T-helper 17 cell (primary cell): ENCODE measurements at regions not wholly inside any gene's neighbourhood (a gene's known extent, or its start where the extent isn't known, plus 50 kb on each side); places are given as distances from the start of the nearest gene placed in this dataset.
A peak's percentile ranks its signal among the peaks of the same experiment; 100 is the strongest.

Experiments
- ATAC-seq: fragments of 150-1000 bp; cut with Tn5 transposase; 2 replicates; pipeline ENCODE4 v1.10.0; 2021; ENCODE audit warnings: mild to moderate bottlenecking, moderate library complexity
- DNase-seq, 3 donors: peaks; one replicate each; pipeline versions ENCODE4 v3.0.0 to v3.0.0-alpha.2; 2020 to 2021
- H3K9me3 ChIP-seq: one replicate; pipeline ENCODE4 v1.7.0; 2013; ENCODE audit warnings: low read length, mild to moderate bottlenecking; ENCODE audit not compliant: control insufficient read depth, poor library complexity, severe bottlenecking
- H3K27ac Mint-ChIP-seq: one replicate; pipeline ENCODE4 v1.8.0; 2022; ENCODE audit warnings: mild to moderate bottlenecking, moderate library complexity, mixed read lengths
- H3K27me3 Mint-ChIP-seq: one replicate; pipeline ENCODE4 v1.8.0; 2022; ENCODE audit warnings: mixed read lengths
- H3K36me3 Mint-ChIP-seq: one replicate; pipeline ENCODE4 v1.8.0; 2022; ENCODE audit warnings: low read depth, mixed read lengths
- H3K4me1 Mint-ChIP-seq: one replicate; pipeline ENCODE4 v1.8.0; 2022; ENCODE audit warnings: mild to moderate bottlenecking, mixed read lengths
- H3K4me3 Mint-ChIP-seq: one replicate; pipeline ENCODE4 v1.8.0; 2022; ENCODE audit warnings: mild to moderate bottlenecking, moderate library complexity, mixed read lengths

- H3K4me3 Mint-ChIP-seq = no peak overlapping the region
- H3K36me3 Mint-ChIP-seq = peaks cover 2% of the 10 kb centered on the region
- H3K4me1 Mint-ChIP-seq = peaks cover 12% of the 10 kb centered on the region
- peaks cover 50% of the 10 kb centered on the region for H3K27me3 Mint-ChIP-seq
- H3K27ac Mint-ChIP-seq = no peak overlapping the region
- H3K9me3 ChIP-seq = no peaks in the 10 kb centered on the region
- no peak for ATAC-seq
- DNase-seq = no peak
These were observed 142.8 kb downstream of the IRF8 start for GRCh38 chr16:86041807-86042206.

GRCh38 chr16:86042393-86042792 lies 143.4 kb downstream of the IRF8 start:
- Mint-ChIP-seq H3K4me3 (no peak overlapping the region), H3K36me3 (peaks cover 2% of the 10 kb centered on the region), H3K27ac (no peak overlapping the region), H3K27me3 (peaks cover 56% of the 10 kb centered on the region), H3K4me1 (peaks cover 12% of the 10 kb centered on the region)
- DNase-seq = no peak
- H3K9me3 ChIP-seq = no peaks in the 10 kb centered on the region
- no peak for ATAC-seq

GRCh38 chr16:86042996-86043725 lies 144.2 kb downstream of the IRF8 start:
- Mint-ChIP-seq H3K4me1 (peaks cover 13% of the 10 kb centered on the region), H3K27me3 (peaks cover 63% of the 10 kb centered on the region), H3K4me3 (no peak overlapping the region), H3K27ac (no peak overlapping the region), H3K36me3 (peaks cover 2% of the 10 kb centered on the region)
- DNase-seq = no peak
- ATAC-seq = no peak
- H3K9me3 ChIP-seq = no peaks in the 10 kb centered on the region

DNA sequence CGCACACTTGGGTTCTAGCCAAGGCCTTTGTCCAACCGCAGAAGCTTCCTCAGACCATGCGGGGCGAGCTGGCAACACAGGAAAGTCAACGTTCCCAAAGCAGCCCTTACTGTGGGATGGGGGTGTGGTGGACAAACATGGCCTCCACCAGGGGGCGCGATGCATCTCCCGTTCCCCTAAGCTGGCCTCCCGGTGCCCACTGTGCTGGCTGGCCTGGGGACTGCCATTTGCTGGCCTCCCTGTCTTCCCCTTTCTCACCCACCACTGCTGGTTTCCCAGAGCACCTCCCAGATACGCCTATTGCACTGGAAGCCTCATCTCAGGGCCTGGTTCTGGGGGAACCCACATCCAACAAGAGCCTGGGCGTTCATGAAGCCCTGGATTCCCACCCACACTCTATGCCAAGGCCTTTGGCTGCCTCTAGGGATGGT lies 145.3 kb downstream of the IRF8 start:
- no peaks in the 10 kb centered on the region for H3K9me3 ChIP-seq
- peak overlapping the region; percentile 11 for H3K27ac Mint-ChIP-seq
- H3K4me1 Mint-ChIP-seq = peaks cover 17% of the 10 kb centered on the region
- H3K4me3 Mint-ChIP-seq = no peak overlapping the region
- H3K27me3 Mint-ChIP-seq = peaks cover 74% of the 10 kb centered on the region
- DNase-seq (peak in 1 of 3 donors; percentile 12), ATAC-seq (no peak)
- peaks cover 2% of the 10 kb centered on the region for H3K36me3 Mint-ChIP-seq

GRCh38 chr16:86044881-86045590 lies 146.1 kb downstream of the IRF8 start:
- peak in 1 of 3 donors; percentile 29 for DNase-seq
- peak; percentile 89 for ATAC-seq
- H3K9me3 ChIP-seq = no peaks in the 10 kb centered on the region
- Mint-ChIP-seq H3K4me3 (no peak overlapping the region), H3K27ac (peak overlapping the region; percentile 11), H3K4me1 (peaks cover 17% of the 10 kb centered on the region), H3K27me3 (peaks cover 76% of the 10 kb centered on the region), H3K36me3 (peaks cover 2% of the 10 kb centered on the region)

DNA sequence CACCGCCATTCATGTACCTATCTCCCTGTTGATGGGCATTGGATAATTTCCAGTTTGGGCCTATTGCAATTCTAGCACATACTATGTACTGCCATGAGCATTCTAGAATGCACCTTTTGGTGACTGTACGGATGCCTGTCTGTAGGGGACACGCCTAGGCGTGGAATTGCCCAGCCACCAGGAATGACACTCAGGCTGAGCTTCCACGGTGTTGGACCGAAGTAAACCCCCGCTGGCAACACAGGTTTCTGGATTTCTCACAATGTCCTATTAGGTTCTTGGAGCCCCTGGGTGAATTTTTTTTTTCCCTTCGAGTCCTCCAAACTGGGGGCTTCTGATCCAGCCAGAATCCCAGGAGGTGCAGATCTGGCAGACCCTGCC lies 146.6 kb downstream of the IRF8 start:
- no peak overlapping the region for H3K4me3 Mint-ChIP-seq
- DNase-seq = no peak
- peaks cover 78% of the 10 kb centered on the region for H3K27me3 Mint-ChIP-seq
- peak overlapping the region; percentile 16 for H3K27ac Mint-ChIP-seq
- H3K4me1 Mint-ChIP-seq = peaks cover 17% of the 10 kb centered on the region
- ATAC-seq = no peak
- H3K9me3 ChIP-seq = no peaks in the 10 kb centered on the region
- peaks cover 2% of the 10 kb centered on the region for H3K36me3 Mint-ChIP-seq

- peak overlapping the region; percentile 16 for H3K27ac Mint-ChIP-seq
- DNase-seq (no peak), ATAC-seq (no peak)
- no peak overlapping the region for H3K4me3 Mint-ChIP-seq
- H3K36me3 Mint-ChIP-seq = peaks cover 2% of the 10 kb centered on the region
- H3K4me1 Mint-ChIP-seq = peaks cover 17% of the 10 kb centered on the region
- H3K9me3 ChIP-seq = no peaks in the 10 kb centered on the region
- peaks cover 78% of the 10 kb centered on the region for H3K27me3 Mint-ChIP-seq
These were observed 147.1 kb downstream of the IRF8 start for GRCh38 chr16:86046026-86046425.

DNA sequence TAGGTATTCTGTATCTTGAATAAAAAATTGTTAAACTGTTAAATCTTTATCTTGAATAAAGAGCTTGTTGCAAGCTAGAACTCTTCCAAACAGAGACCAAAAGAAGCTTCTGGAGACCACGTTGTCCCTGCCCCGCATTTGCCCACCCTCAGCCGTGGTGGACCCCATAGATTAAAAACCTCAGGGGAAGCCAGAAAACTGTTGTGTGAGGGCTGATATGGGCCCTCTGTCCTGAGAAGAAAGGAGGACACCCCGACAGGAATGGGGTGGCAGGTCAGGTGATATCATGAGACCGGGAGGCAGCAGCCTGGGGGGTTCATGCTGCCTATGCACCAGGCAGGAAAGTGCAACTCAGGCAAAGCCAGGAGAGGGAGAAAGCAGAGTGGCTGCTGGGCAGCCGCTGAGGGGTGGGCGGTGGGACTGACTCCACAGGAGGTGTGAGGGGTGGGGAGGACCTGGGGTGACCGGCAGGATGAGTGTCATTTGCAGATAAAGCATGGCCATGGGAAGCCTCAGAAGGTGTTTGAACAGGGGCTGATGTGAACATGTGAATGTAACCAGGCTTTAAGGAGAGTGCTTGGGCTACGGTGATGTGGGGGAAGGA lies 147.8 kb downstream of the IRF8 start:
- ATAC-seq (no peak), DNase-seq (no peak)
- Mint-ChIP-seq H3K4me1 (peaks cover 17% of the 10 kb centered on the region), H3K36me3 (peaks cover 2% of the 10 kb centered on the region), H3K4me3 (no peak overlapping the region), H3K27ac (peak overlapping the region; percentile 16), H3K27me3 (peaks cover 77% of the 10 kb centered on the region)
- H3K9me3 ChIP-seq = no peaks in the 10 kb centered on the region

DNA sequence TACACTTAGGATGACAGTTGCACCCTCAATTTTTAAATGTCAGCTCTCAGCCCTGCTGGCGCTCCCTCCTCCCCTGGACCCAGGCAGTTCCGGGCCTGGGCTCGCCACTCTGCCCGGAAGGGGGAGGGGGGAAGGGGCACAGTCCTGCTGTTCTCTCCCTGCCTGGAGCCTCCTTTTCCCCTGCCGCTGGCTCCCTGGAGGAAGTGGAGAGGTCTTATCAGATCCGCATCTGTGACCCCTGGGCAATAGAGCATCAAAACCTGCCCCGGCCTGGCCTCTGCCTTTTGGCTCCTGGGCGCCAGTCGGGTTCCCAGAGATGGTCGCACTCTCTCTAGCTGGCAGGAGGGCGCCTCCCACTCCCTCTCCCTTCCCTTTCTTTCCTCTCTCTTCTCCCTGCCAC lies 149.3 kb downstream of the IRF8 start:
- DNase-seq = no peak
- Mint-ChIP-seq H3K4me1 (peaks cover 17% of the 10 kb centered on the region), H3K27ac (no peak overlapping the region), H3K36me3 (peaks cover 2% of the 10 kb centered on the region), H3K27me3 (peaks cover 70% of the 10 kb centered on the region), H3K4me3 (no peak overlapping the region)
- H3K9me3 ChIP-seq = no peaks in the 10 kb centered on the region
- no peak for ATAC-seq

DNA sequence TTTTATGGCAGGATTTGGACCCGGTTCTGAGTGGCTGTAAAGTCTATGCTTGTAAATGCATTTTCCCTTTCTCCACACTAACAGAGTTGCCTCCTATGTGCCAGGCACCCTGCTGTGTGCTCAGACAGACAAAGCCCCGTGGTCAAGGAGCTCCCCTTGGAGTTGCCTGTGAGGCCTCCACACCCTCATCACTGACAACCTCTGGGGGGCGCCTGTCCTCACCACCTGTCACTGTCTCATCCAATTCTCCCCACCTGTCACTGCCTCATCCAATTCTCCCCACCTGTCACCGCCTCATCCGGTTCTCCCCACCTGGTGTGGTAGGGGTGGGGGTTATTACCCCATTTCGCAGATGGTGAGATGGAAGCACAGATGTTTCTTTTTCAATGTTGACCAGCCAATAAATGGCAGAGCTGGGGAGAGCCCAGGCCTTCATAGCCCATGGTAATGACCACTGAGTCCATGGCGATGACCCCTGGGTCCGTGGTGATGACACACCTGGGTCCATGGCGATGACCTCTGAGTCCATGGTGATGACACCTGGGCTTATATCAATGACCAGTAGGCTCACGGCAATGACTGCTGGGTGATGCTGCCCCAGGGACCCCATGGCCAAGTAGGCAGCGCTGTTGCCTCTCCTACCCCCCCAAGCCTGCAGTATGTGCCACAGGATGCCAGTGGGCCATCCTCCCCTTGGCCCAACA lies 150.1 kb downstream of the IRF8 start:
- Mint-ChIP-seq H3K27ac (no peak overlapping the region), H3K36me3 (peaks cover 2% of the 10 kb centered on the region), H3K4me3 (no peak overlapping the region), H3K27me3 (peaks cover 65% of the 10 kb centered on the region), H3K4me1 (peaks cover 14% of the 10 kb centered on the region)
- no peak for ATAC-seq
- no peak for DNase-seq
- no peaks in the 10 kb centered on the region for H3K9me3 ChIP-seq

DNA sequence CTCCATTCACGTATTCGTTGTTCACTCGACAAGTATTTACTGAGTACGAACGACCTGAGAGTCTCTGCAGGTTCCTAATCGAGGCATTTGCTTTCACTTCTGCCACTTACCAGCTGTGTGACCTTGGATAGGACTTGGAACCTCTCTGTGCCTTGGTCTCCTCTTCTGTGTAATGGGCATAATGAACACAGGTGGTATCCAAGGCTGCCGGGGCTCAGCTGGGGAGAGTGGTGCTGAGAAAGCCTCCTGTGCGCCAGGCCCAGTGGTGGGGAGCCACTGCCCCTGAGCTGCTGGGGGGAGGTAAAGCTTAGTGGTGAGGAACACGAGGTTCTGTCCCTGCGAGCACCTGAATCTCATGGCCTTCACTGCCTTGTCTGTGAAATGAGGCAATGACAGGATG lies 150.7 kb downstream of the IRF8 start:
- Mint-ChIP-seq H3K27me3 (peaks cover 66% of the 10 kb centered on the region), H3K4me3 (no peak overlapping the region), H3K36me3 (peaks cover 2% of the 10 kb centered on the region), H3K27ac (no peak overlapping the region), H3K4me1 (peaks cover 10% of the 10 kb centered on the region)
- H3K9me3 ChIP-seq = no peaks in the 10 kb centered on the region
- DNase-seq (no peak), ATAC-seq (no peak)

- Mint-ChIP-seq H3K36me3 (peaks cover 2% of the 10 kb centered on the region), H3K4me3 (no peak overlapping the region), H3K27me3 (peaks cover 70% of the 10 kb centered on the region), H3K27ac (no peak overlapping the region), H3K4me1 (peaks cover 7% of the 10 kb centered on the region)
- no peak for ATAC-seq
- no peaks in the 10 kb centered on the region for H3K9me3 ChIP-seq
- DNase-seq = no peak
These were observed 151.1 kb downstream of the IRF8 start for GRCh38 chr16:86050111-86050510.
